GM23338 (cell line): ENCODE measurements at regions not wholly inside any gene's neighbourhood (a gene's known extent, or its start where the extent isn't known, plus 50 kb on each side); places are given as distances from the start of the nearest gene placed in this dataset.

ENCODE experiments used
- ATAC-seq: fragments of 200-7000 bp; cut with Tn5 transposase; 3 replicates; pipeline ENCODE4 v1.9.1; 2020
- DNase-seq: peaks from one replicate; pipeline ENCODE4 v3.0.0-alpha.2; 2015; ENCODE audit warnings: low spot score
- H2AFZ ChIP-seq: fragments of 200-600 bp; sonication (generic); 2 replicates; pipeline ENCODE4 v1.8.0; 2016; ENCODE audit warnings: antibody characterized with exemption, mild to moderate bottlenecking, moderate library complexity
- H3F3A ChIP-seq: fragments of 200-600 bp; sonication (generic); replicated peaks from 2 replicates; pipeline ENCODE4 v1.8.0; 2017; ENCODE audit warnings: antibody characterized with exemption, mixed run types, low read depth
- H3K27ac ChIP-seq: fragments of 200-600 bp; sonication (generic); 2 replicates; pipeline ENCODE4 v1.6.1; 2016; ENCODE audit warnings: low read depth
- H3K27me3 ChIP-seq: fragments of 200-600 bp; sonication (generic); 2 replicates; pipeline ENCODE4 v1.8.0; 2016; ENCODE audit warnings: mild to moderate bottlenecking, mixed run types, moderate library complexity; ENCODE audit not compliant: insufficient read depth
- H3K36me3 ChIP-seq: fragments of 200-600 bp; sonication (generic); 2 replicates; pipeline ENCODE4 v1.8.0; 2016; ENCODE audit warnings: mild to moderate bottlenecking; ENCODE audit not compliant: insufficient read depth
- H3K4me1 ChIP-seq: fragments of 200-600 bp; sonication (generic); 2 replicates; pipeline ENCODE4 v1.8.0; 2016; ENCODE audit warnings: mild to moderate bottlenecking, moderate library complexity; ENCODE audit not compliant: insufficient read depth
- H3K4me2 ChIP-seq: fragments of 200-600 bp; sonication (generic); 2 replicates; pipeline ENCODE4 v1.7.1; 2017; ENCODE audit warnings: mixed run types
- H3K4me3 ChIP-seq: fragments of 200-600 bp; sonication (generic); 2 replicates; pipeline ENCODE4 v1.6.1; 2016; ENCODE audit warnings: mixed run types
- H3K79me2 ChIP-seq: fragments of 200-600 bp; sonication (generic); replicated peaks from 2 replicates; pipeline ENCODE4 v1.8.0; 2017; ENCODE audit warnings: mild to moderate bottlenecking; ENCODE audit not compliant: insufficient read depth
- H3K9me2 ChIP-seq: fragments of 200-600 bp; sonication (generic); 2 replicates; pipeline ENCODE4 v1.8.0; 2017; ENCODE audit not compliant: insufficient read depth
- H4K20me1 ChIP-seq: fragments of 200-600 bp; sonication (generic); replicated peaks from 2 replicates; pipeline ENCODE4 v1.8.0; 2017; ENCODE audit warnings: mild to moderate bottlenecking; ENCODE audit not compliant: insufficient read depth
- H3K27ac Mint-ChIP-seq: 2 replicates; pipeline ENCODE4 v1.8.0; 2020; ENCODE audit warnings: inconsistent platforms, mild to moderate bottlenecking, moderate library complexity, mixed read lengths
- H3K27me3 Mint-ChIP-seq: 3 replicates; pipeline ENCODE4 v1.8.0; 2022; ENCODE audit warnings: low read depth, mild to moderate bottlenecking, moderate library complexity, mixed read lengths, inconsistent platforms; ENCODE audit not compliant: insufficient read depth, poor library complexity
- H3K36me3 Mint-ChIP-seq: 3 replicates; pipeline ENCODE4 v1.8.0; 2021; ENCODE audit warnings: low read depth, mild to moderate bottlenecking, inconsistent platforms, moderate library complexity, mixed read lengths
- H3K4me1 Mint-ChIP-seq: 3 replicates; pipeline ENCODE4 v1.8.0; 2020; ENCODE audit warnings: mild to moderate bottlenecking, inconsistent platforms, mixed read lengths
- H3K4me3 Mint-ChIP-seq: 3 replicates; pipeline ENCODE4 v1.8.0; 2021; ENCODE audit warnings: moderate library complexity, mild to moderate bottlenecking, inconsistent platforms, mixed read lengths
- H3K9me3 Mint-ChIP-seq: 3 replicates; pipeline ENCODE4 v1.8.0; 2020; ENCODE audit warnings: moderate library complexity, mild to moderate bottlenecking, inconsistent platforms, mixed read lengths
- CREB1 ChIP-seq: fragments of 250-450 bp; sonication (Bioruptor Pico); IDR thresholded peaks from 2 replicates; pipeline ENCODE4 v1.5.0; 2020; ENCODE audit warnings: low read depth, mild to moderate bottlenecking, moderate library complexity
- CTCF ChIP-seq, 2 experiments: fragments of 200-600 bp in 1 of 2; sonication (generic) in 1 of 2; conservative IDR thresholded peaks; 2 replicates each; pipeline versions ENCODE4 v1.5.1 to v1.6.1; 2016 to 2017; ENCODE audit warnings: antibody characterized with exemption in 2 of 2, low read depth in 2 of 2, mild to moderate bottlenecking in 2 of 2, moderate library complexity in 1 of 2
- ETS1 ChIP-seq: IDR thresholded peaks from 2 replicates; pipeline ENCODE4 v1.6.1; 2016; ENCODE audit warnings: antibody characterized with exemption
- EZH2 ChIP-seq: fragments of 200-600 bp; sonication (generic); IDR thresholded peaks from one replicate; pipeline ENCODE4 v1.8.0; 2017; ENCODE audit warnings: antibody characterized with exemption, mild to moderate bottlenecking, low read depth; ENCODE audit not compliant: unreplicated experiment
- EZH2phosphoT487 ChIP-seq: fragments of 200-600 bp; sonication (generic); IDR thresholded peaks from one replicate; pipeline ENCODE4 v1.8.1; 2018; ENCODE audit warnings: antibody characterized with exemption; ENCODE audit not compliant: unreplicated experiment
- JUNB ChIP-seq: IDR thresholded peaks from one replicate; pipeline ENCODE4 v1.6.1; 2016; ENCODE audit warnings: antibody characterized with exemption; ENCODE audit not compliant: unreplicated experiment
- NANOG ChIP-seq: IDR thresholded peaks from 2 replicates; pipeline ENCODE4 v1.6.1; 2016; ENCODE audit warnings: antibody characterized with exemption, borderline replicate concordance
- POLR2AphosphoS5 ChIP-seq: IDR thresholded peaks from 2 replicates; pipeline ENCODE4 v1.6.1; 2016; ENCODE audit warnings: antibody characterized with exemption, low read depth
- REST ChIP-seq: IDR thresholded peaks from one replicate; pipeline ENCODE4 v1.6.1; 2018; ENCODE audit warnings: antibody characterized with exemption; ENCODE audit not compliant: unreplicated experiment
- STAT1 ChIP-seq: IDR thresholded peaks from one replicate; pipeline ENCODE4 v1.6.1; 2016; ENCODE audit warnings: antibody characterized with exemption; ENCODE audit not compliant: unreplicated experiment
- ZNF114 ChIP-seq: fragments of 250-450 bp; sonication (Bioruptor Pico); IDR thresholded peaks from 2 replicates; pipeline ENCODE4 v1.5.0; 2020; ENCODE audit warnings: mild to moderate bottlenecking, moderate library complexity
- ZNF331 ChIP-seq: fragments of 250-450 bp; sonication (Bioruptor Pico); IDR thresholded peaks from 2 replicates; pipeline ENCODE4 v1.5.0; 2020; ENCODE audit warnings: low read depth, mild to moderate bottlenecking, moderate library complexity
- ZNF462 ChIP-seq: fragments of 250-450 bp; sonication (Bioruptor Pico); IDR thresholded peaks from 2 replicates; pipeline ENCODE4 v1.5.0; 2020; ENCODE audit warnings: mild to moderate bottlenecking, moderate library complexity

GRCh38 chr4:177706916-177707315 is 264.7 kb upstream of the AGA start:
- no peaks in the 10 kb centered on the region for H3K9me2 ChIP-seq
- H3F3A ChIP-seq, result no peaks in the 10 kb centered on the region
- Mint-ChIP-seq H3K27me3 (peaks cover 2% of the 10 kb centered on the region), H3K27ac (no peak overlapping the region), H3K36me3 (no peaks in the 10 kb centered on the region), H3K4me3 (no peak overlapping the region), H3K4me1 (peaks cover 5% of the 10 kb centered on the region), H3K9me3 (peaks cover 8% of the 10 kb centered on the region; the same call in 2 of the 3 replicates)
- no peak overlapping the region for H3K4me3 ChIP-seq
- TF ChIP-seq ZNF114 (no peak), EZH2phosphoT487 (no peak), NANOG (no peak), EZH2 (no peak), POLR2AphosphoS5 (no peak), REST (no peak), STAT1 (no peak), CREB1 (CRISPR knock-in tag) (no peak), CTCF (conservative IDR thresholded peaks at IDR 0.05; ENCODE audit: low read depth in 2 of 2) (no peak), JUNB (no peak), ETS1 (no peak), ZNF462 (CRISPR knock-in tag) (no peak), ZNF331 (CRISPR knock-in tag) (no peak)
- no peak for DNase-seq
- H4K20me1 ChIP-seq, result no peaks in the 10 kb centered on the region
- H3K36me3 ChIP-seq, result no peaks in the 10 kb centered on the region
- no peak overlapping the region for H3K27ac ChIP-seq
- H2AFZ ChIP-seq, result no peak overlapping the region
- H3K27me3 ChIP-seq, result no peaks in the 10 kb centered on the region
- H3K4me2 ChIP-seq, result no peak overlapping the region
- H3K4me1 ChIP-seq, result no peaks in the 10 kb centered on the region
- ATAC-seq, result no peak
- H3K79me2 ChIP-seq, result no peaks in the 10 kb centered on the region
